GM23248 (cell line): ENCODE measurements at regions not wholly inside any gene's neighbourhood (a gene's known extent, or its start where the extent isn't known, plus 50 kb on each side); places are given as distances from the start of the nearest gene placed in this dataset.

Experiments
- EZH2 ChIP-seq: fragments of 200-600 bp; sonication (generic); IDR thresholded peaks from 2 replicates; pipeline ENCODE4 v1.6.1; 2018; ENCODE audit warnings: antibody characterized with exemption, mild to moderate bottlenecking; ENCODE audit not compliant: insufficient read depth, poor library complexity, severe bottlenecking
- EZH2phosphoT487 ChIP-seq: fragments of 200-600 bp; sonication (generic); IDR thresholded peaks from 2 replicates; pipeline ENCODE4 v1.6.1; 2018; ENCODE audit warnings: antibody characterized with exemption, moderate library complexity, mild to moderate bottlenecking, low read depth; ENCODE audit not compliant: insufficient read depth

- no peak for TF ChIP-seq EZH2phosphoT487
- no peak for TF ChIP-seq EZH2
Measured at GRCh38 chr7:24401628-24402593, 117.9 kb downstream of the NPY start.
